Activated CD4-positive, alpha-beta T cell treated with anti-CD3 and anti-CD28 coated beads, Interleukin-2, Interleukin-6, amounts not matched to agents 100 ng/mL and 50 ng/mL, durations not matched to agents 16 hours and 8 hours (primary cell): ENCODE measurements at regions not wholly inside any gene's neighbourhood (a gene's known extent, or its start where the extent isn't known, plus 50 kb on each side); places are given as distances from the start of the nearest gene placed in this dataset.

Experiments used
- DNase-seq: peaks from one replicate; pipeline ENCODE4 v3.0.0-alpha.2; 2020

DNA sequence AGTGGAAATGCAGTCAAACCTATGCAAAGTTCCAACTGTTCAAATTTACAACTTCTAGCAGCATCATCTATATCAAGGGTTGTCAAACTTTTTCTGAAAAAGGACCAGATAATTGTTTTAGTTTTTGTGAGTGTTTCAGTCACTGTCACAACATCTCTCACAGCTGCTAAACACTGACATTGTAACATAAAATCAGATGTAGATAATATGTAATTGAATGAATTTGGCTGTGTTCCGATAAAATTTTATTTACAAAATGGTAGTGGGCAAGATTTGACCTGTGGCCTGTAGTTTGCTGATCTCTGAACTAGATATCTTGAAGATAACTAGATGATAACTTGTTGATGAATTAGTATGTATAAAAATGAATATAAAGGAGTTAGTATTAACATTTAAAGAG, 1679.1 kb upstream of the PCDH20 start:
- no peak for DNase-seq

DNA sequence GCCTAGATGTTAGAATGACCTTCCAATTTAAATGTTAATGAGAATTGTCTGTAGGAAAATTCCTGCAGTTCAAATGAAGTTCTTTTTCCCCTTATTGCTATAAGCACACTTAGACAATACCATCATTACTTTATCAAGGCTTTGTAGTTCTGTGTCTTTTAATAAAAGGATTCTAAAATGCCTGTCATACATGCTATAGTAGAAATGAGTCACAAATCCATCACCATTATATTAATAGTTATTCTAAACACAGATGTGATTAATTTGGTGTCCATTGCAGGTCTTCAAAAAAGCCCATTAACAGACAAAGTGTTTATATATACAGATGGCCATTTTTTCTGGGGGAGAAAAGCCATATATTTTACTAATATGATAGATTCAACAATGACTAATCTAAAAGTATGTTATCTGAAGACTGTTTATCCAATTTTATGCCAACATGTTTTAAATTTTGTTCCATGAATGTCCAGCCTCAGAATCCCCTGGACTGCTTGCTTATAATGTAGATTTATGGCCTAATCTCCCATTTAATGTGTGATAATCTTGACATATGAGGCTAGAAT, 1678.3 kb upstream of the PCDH20 start:
- no peak for DNase-seq

DNA sequence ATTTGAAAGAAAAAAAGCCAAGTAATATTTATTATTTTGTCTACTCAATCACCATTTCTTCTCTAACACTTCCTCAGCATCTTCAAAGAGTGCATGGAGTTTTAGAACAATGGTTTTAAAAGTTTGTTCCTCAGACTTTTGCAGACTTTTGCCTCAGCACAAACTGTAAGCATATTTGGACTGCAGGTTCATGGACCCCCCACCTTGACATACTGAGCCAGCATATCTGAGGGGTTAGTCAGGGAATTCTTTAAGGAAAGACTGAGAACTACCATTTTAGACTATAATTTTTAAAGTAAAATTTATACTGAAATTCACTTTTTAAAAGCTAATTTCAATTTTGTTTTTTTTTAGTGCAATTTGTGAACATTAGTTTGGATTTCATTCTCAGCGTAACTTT, 1676.8 kb upstream of the PCDH20 start:
- no peak for DNase-seq

DNA sequence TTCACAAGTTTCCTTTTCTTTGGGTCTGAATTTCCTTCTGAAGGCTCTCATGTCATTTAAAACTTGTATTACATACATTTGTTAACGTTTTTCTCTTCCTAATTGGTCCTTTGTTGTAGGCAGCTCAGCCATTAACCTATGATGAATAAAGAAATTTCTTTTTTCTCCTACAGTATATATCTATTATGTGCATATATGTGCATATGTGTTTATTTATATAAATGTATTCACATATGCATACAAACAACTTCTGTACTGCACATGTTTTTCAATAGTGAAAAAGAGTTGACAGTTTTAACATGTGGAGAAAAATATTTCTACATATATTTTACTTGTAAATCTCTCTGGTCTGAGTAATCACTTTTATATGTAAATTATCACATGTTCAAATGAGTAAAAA, 1674.9 kb upstream of the PCDH20 start:
- no peak for DNase-seq

DNA sequence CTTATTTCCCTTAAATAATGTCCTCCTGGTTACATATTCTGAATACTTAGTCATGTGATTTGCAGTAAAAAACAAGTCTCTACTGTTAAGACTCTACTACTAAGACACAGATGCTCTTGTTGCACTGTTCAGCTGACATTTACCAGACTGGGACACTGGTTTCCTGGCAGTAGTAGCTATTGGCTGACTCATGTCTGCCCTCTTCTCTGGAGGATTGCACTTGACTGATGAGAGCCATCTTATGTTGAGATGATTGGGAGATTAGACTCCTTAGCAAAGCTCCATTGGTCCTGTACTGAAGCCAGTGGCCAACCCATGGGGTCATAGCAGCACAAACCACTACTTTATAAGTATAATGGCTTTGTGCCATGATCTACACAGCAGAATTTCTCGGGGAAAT, 1672.6 kb upstream of the PCDH20 start:
- no peak for DNase-seq

DNA sequence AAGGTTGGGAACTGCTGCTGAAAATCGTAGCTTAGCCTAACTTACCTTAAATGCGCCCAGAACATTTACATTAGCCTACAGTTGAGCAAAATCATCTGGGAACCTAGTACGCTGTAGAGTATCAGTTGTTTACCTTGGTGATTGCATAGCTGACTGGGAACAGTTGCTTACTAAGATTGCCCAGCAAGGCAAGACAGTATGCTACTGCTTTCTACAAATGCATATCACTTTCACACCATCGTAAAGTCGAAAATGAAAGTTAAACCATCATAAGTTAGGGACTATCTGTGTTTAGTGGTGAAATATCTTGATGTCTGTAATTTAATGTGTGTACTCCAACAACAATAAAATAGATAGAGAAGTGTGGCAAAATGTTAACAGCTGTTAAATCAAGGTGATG, 1670.6 kb upstream of the PCDH20 start:
- DNase-seq = no peak

DNA sequence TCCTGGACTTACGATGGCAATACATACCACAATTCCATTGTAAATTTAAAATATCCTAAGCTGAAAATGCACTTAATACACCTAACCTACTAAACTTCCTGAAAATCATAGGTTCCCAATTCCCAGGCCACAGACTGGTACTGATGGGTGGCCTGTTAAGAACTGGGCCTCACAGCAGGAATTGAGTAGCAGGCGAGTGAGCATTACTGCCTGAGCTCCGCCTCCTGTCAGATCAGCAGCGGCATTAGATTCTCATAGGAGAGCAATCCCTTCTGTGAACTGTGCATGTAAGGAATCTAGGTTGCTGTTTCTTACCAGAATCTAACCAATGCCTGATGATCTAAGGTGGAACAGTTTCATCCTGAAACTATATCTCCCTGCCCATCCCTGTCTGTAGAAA, 1670.2 kb upstream of the PCDH20 start:
- no peak for DNase-seq

DNA sequence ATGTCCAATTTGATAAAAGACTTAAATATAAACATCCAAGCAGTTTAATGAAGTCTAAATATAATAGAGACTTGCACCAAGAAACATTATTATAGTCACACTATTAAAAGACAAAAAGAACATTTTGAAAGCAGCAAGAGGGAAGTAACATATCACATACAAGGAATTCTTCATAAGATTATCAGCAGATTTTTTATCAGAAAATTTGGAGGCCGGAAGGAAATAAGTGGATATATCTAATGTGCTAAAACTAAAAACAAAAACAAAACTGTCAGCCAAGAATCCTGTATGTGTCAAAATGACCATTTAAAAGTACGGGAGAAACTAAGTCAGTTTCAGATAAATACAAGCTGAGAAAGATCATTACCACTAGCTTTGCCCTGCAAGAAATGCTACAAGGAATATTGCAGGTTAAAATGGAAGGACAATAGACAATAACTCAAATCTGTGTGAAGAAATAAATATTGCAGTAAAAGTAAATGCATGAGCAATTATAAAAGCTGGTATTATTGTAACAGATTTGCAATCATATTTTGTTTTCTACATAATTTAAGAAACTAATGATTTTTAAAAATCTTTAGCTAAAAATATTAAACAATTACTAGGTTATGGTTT, 1665.9 kb upstream of the PCDH20 start:
- no peak for DNase-seq

DNA sequence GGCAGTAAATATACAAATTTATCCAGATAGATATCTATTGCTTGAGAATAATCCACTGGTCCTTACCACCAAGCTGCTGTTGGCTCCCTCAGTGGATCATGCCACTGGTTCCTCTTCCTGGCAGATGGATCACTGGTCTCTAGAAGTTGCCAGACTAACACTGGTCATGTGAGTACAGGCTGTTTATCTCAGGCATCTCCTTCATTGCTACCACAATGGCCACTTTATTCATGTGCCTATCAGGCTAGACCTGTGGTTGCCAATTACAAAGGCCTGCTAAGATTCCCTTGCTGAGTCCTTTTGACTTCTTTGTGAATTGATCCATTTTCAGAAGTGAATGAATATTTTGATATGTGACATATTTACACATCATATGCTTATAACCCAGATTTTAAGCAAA, 1659.5 kb upstream of the PCDH20 start:
- no peak for DNase-seq

DNA sequence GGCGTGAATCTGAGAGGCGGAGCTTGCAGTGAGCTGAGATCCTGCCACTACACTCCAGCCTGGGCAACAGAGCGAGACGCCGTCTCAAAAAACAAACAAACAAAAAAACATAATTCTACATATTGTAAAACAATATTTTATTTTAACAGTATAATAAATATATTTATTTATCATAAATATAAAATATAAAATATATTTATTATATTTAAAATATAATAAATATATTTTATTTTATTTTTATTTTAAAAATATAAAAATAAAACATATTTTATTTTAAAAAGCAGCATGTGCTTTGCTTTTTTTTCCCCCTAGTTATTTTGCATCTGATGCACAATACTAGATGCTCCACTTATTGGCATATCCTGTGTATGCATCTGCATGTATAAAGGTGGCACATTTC, 1634.6 kb upstream of the PCDH20 start:
- DNase-seq = no peak

DNA sequence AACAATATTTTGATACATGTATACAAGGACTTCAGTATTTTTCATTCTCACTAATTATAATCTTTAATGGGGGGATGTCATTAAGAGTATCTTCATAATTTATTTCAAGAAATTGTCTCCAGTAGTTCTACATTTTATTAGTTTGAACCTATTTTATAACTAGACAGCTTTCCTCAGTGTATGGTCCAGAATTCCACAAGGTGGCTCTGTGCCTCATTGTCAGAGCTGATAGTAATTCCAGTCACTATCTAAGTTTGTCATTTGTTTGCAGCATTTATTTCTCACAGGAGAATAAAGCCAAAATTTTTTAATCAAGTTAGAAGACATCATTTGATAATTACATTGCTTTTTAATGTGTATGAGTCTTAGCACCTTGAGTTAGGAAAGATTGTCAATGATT, 1633.0 kb upstream of the PCDH20 start:
- no peak for DNase-seq

DNA sequence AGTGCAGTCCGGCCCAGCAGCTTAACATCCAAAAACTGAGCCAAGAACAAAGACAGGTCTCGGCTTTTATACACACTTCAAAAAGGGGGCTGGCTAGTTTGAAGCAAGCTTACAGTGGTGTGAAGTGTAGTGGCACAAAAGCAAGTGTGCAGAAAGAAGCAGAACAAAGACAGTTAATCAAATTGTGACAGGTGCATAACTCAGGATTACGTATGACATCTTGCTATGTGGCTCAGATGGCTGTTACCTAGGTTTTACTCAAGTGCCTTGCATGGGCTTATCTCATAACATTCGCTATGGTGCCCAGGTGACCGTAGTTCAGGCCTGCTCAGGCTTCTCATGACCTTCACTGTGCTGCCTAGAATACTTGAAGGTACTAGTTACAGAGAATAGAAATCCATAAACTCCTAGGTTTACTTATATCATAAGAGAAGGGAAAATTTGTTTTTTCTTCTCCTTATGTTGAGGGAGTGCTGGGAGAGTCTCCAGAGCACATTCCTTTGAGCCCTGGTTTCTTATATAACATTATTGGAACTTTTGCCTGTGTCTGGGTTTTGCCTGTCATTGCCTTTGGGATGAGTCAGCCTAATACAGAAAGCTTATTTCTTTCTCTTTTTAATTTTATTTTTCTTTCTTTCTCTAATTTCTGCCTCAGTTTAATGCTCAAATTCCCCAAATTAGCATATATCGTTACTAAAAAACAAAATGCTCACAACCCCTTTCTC, 1629.1 kb upstream of the PCDH20 start:
- no peak for DNase-seq

DNA sequence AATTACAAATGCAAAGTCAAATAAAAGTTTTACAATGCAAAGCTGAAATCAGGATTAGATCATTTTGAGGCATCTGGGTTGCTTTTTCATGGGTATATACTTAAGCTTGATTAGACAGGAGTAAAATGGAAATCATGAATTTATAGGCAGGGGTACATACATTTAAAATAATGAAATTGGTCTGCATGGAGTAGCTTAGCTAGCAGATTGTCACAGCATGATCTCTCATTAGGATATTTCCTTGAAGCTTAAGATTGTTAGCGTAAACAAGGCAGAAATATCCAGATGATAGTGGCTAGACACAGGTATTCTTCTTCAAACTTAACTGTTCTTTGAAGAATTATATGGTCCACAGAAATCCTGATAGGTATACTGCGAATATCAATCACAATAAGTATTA, 1627.0 kb upstream of the PCDH20 start:
- no peak for DNase-seq

DNA sequence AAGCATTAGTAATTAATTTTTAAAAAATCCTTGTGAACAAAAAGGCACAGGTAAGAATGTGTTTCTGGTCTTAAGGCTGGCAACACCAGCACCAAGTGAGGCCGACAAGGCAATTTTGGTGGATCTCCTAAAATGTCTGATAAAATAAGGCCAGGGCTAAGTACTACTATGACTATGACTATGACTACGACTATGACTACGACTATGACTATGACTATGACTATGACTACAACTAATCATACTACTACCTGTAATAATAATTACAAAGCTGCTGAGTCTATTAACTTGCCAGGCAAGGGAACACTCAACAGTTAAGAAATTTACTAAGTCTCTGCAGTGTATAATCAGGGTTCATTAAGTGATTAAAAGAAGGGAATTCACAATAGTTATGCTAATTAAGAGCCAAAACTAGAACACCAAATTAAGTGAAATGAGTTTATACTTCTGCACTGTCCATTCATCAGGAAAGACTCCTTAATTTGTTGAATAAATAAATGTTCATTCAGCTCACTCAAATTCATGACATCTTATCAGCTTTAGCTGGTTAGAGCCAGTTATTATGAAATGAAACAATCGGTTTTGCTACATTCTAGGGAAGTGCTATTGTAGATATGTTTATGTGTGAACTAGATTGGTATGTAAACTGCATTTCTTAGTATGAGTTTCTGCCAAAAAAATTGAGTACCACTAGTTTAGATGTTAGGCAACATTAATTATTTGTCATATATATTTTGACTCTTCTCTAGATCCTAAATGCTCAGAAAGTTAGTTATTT, 1626.2 kb upstream of the PCDH20 start:
- no peak for DNase-seq

DNA sequence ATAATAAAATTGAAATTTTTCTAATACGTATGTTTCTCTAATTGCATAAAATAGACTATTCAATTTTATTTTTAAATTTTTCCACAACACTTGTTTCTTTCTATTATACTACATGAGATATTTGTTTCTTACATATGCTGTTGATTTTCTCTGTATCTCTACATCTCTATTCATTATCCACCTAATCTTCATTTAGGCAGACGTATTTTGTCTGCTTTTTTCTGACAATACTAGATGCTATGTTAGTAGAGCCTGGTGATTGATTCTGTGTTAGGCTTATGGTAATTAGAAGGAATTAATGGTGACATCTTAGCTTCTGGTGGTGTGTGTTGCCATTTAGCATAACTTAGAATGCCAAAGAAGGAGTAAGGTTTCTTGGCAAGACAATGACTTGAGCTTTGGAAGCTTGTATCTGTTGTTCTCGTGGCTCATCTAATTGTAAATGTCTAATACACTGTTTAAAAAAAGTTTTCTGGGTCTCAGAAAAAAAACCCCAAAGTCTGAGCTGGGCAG, 1610.7 kb upstream of the PCDH20 start:
- DNase-seq = no peak

DNA sequence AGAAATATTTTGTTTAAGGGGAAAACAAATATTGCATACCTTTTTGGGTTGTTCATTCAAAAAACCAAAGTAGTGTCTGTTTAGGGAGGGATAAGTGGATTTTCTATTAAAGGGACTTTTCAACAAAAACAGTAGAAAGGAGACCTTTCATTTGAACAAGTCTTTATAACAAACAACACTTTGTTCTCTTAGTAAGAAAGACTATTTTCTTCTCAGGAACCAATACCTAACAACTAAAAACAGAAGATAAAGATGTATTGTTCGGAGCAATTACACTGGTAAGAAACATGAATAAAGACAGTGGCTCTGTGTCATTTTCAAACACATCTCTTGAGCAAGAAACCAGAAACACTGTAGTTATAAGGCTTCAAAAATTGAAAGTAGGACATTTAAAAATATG, 1610.1 kb upstream of the PCDH20 start:
- DNase-seq = no peak

DNA sequence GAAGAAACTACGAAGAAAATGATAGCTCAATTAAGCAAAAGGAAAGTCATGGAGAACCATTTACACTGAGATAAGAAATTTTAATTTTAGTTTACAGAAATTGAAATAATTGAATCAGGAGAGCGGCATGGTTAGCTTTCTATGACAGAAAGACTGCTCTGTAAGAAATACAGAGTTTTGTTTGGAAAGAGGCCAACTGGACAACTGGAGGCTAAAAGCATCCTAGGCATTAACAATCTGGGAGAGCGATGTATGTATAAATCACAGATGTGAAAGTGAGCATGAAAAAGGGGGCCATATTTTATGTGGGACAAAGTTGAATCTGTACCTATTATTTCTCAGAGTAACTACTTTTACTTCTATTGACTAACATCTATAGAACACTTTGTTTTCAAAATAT, 1608.8 kb upstream of the PCDH20 start:
- DNase-seq = no peak

DNA sequence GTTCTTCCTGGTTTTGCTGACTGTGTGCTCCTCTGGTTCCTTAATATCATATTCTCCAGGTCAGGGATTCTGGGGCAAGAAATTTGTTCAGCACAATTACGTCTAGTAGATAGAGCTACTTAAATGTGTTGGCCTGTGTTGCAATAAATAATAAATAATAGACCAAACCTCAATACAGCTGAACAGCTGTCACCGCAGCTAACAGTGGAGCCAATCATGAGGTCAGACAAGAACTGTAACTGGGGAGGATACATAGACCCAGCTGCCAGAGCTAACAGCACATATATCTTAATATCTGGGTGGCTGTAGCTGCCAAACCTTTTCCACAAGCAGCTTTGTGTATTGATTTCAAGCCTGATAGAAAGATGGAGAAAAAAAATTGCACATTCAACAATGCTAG, 1596.3 kb upstream of the PCDH20 start:
- DNase-seq = no peak

DNA sequence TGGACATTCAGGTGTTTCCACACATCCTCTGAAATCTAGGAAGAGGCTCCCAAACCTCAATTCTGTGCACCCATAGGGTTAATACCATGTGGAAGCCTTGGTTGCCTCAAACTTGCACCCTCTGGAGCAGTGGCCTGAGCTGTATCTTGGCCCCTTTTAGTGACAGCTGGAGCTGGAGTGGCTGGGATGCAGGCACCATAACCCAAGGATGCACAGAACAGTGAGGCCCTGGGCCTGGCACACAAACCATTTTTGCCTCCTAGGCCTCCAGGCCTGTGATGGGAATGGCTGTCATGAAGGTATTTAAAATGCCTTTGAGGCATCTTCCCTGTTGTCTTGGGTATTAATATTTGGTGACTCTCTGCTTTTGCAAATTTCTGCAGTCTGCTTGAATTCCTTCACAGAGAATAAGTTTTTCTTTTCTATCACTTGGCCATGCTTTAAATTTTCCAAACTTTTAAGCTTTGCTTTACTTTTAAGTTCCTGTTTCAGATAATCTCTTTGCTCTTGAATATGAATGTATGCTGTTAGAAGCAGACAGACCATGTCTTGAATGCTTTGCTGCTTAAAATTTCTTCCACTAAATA, 1594.5 kb upstream of the PCDH20 start:
- no peak for DNase-seq

DNA sequence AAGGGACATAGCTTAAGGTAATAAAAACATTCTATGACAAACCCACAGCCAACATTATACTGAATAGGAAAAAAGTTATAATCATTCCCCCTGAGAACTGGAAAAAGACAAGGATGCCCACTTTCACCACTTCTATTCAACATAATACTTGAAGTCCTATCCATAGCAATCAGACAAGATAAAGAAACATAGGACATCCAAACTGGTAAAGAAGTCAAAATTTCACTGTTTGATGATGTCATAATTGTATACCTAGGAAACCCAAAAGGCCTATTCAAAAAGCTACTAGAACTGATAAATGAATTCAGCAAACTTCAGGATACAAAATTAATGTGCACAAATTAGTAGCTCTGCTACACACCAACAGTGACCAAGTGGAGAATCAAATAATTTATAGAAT, 1590.0 kb upstream of the PCDH20 start:
- DNase-seq = no peak

DNA sequence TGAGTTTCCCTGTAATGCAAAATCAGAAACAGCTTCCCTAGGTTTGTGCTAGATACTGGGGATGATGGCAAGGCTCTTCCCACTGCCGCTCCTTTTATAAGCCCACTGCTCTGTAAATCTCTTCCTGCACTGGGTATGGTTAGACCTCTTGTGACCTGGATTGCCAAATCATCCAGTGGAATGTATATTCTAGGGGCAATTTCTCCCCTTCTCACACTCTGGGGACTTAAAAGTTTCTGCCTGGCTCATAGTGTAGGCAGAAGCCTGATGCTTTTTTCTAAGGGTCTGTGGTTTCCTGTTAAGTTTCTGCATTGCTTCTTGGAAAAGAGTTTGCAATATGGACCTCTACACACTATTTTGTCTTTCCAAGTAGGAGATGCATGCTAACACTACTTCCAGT, 1582.0 kb upstream of the PCDH20 start:
- DNase-seq = no peak

DNA sequence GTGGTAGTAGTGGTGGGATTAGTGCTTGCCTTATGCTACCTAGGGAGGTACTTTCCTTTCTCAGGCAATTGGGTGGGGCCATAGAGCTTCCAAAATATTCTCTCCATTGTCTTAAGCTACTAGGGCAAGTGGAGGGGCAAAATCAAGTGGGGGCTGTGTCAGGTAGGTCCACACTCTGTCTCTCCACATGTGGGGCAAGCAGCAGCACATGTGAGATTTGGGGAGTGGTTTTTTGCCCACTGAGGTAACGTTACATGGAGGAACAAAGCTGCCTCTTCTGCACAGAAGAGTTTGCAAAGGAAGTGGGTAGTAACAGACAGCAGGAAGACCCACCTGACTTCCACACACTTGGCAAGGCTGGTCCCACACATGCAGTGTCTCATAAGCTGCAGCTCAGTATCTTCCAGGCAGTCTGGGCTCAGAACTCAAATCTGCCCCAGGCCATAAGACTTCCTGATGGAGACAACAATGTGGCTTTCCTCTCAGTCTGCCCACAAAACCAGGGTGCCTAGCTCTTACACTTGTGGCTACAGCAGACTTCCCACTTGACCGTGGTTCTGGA, 1581.5 kb upstream of the PCDH20 start:
- DNase-seq = no peak

DNA sequence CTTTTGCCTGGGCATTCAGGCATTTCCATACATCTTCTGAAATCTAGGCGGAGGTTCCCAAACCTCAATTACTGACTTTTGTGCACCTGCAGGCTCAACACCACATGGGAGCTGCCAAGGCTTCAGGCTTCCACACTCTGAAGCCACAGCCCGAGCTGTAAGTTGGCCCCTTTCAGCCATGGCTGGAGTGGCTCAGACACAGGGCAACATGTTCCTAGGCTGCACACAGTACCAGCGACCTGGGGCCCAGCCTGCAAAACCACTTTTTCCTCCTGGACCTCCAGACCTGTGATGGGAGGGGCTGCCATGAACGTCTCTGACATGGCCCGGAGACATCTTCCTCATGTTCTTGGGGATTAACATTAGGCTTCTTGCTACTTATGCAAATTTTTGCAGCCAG, 1558.2 kb upstream of the PCDH20 start:
- no peak for DNase-seq
